Upper lobe of left lung (tissue), 6 donors: ENCODE measurements at regions not wholly inside any gene's neighbourhood (a gene's known extent, or its start where the extent isn't known, plus 50 kb on each side); places are given as distances from the start of the nearest gene placed in this dataset.

Experiments
- ATAC-seq, 2 donors: fragments of 200-7000 bp; cut with Tn5 transposase; one replicate each; pipeline ENCODE4 v1.9.1; 2022; ENCODE audit warnings: mild to moderate bottlenecking in 2 of 2, moderate library complexity in 2 of 2; ENCODE audit not compliant: low FRiP score in 2 of 2
- DNase-seq, 2 donors: peaks; one replicate each; pipeline ENCODE4 v3.0.0-alpha.2; 2019 to 2020
- H3K27ac ChIP-seq, 4 donors: fragments of 200-600 bp; sonication (generic); one replicate each; pipeline ENCODE4 v1.5.1; 2016 to 2019
- H3K27me3 ChIP-seq, 4 donors: fragments of 200-600 bp; sonication (generic); one replicate each; pipeline ENCODE4 v1.5.1; 2017 to 2019
- H3K36me3 ChIP-seq, 4 donors: fragments of 200-600 bp; sonication (generic); one replicate each; pipeline ENCODE4 v1.5.1; 2016 to 2019
- H3K4me1 ChIP-seq, 4 donors: fragments of 200-600 bp; sonication (generic); one replicate each; pipeline ENCODE4 v1.5.1; 2018 to 2019
- H3K4me3 ChIP-seq, 4 donors: fragments of 200-600 bp; sonication (generic); one replicate each; pipeline ENCODE4 v1.5.1; 2017 to 2019; ENCODE audit warnings: mild to moderate bottlenecking in 2 of 4, moderate library complexity in 1 of 4
- H3K9me3 ChIP-seq, 4 donors: fragments of 200-600 bp; sonication (generic); one replicate each; pipeline ENCODE4 v1.5.1; 2018 to 2019
- EP300 ChIP-seq, 4 donors: sonication (generic); formaldehyde crosslinking; IDR thresholded peaks; one replicate each; pipeline ENCODE4 v1.5.1; 2017; ENCODE audit warnings: antibody characterized with exemption in 4 of 4, control low read depth in 2 of 4
- POLR2A ChIP-seq, 4 donors: fragments of 450-650 bp; IDR thresholded peaks; one replicate each; pipeline ENCODE4 v1.5.1; 2016 to 2017; ENCODE audit warnings: antibody characterized with exemption in 4 of 4, mild to moderate bottlenecking in 2 of 4
- POLR2AphosphoS5 ChIP-seq, 2 donors: sonication (generic); formaldehyde crosslinking; IDR thresholded peaks; one replicate each; pipeline ENCODE4 v1.5.1; 2017; ENCODE audit warnings: antibody characterized with exemption in 2 of 2
- WGBS, 2 donors: methylation state at CpG; one replicate each; pipeline ENCODE4 v1.1.5; 2017 to 2018; 5-methylcytosine and 5-hydroxymethylcytosine counted together
- TF ChIP-seq, protein P1 (sequence below), 6 experiments: fragments of 450-650 bp in 4 of 6; fragments of 200-600 bp in 2 of 6; sonication (generic) in 2 of 6; IDR thresholded peaks; one replicate each; pipeline ENCODE4 v1.5.1; 2016 to 2019; ENCODE audit warnings: antibody characterized with exemption in 6 of 6
- donor health status: DM: no; HTN: no; CAD: no; lungs with moderate emphysema.
- donor health status: DM: no; HTN: yes; CAD: no; lungs with severe emphysema.

DNA sequence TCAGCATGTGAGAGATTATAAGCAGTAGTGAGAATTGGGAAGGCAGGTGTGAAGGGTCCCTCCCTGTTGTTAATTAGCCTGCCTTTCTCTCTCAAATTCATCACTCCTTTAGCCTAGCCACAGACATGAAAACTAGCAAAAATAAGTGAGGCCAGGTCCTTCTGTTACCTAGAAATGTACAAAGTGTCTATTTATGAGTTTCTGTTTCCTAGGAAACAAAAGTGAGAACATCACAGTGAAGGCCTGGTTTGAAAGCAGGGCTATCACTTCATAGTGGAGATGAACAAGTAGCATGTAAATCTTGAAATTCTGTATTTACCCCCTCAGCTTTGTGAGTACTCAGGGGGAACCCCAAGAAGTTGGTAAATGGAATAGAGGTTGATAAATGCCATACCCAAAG lies 78.2 kb upstream of the UMPS start:
- H3K27ac ChIP-seq, result no peak overlapping the region
- ATAC-seq, result no peak

DNA sequence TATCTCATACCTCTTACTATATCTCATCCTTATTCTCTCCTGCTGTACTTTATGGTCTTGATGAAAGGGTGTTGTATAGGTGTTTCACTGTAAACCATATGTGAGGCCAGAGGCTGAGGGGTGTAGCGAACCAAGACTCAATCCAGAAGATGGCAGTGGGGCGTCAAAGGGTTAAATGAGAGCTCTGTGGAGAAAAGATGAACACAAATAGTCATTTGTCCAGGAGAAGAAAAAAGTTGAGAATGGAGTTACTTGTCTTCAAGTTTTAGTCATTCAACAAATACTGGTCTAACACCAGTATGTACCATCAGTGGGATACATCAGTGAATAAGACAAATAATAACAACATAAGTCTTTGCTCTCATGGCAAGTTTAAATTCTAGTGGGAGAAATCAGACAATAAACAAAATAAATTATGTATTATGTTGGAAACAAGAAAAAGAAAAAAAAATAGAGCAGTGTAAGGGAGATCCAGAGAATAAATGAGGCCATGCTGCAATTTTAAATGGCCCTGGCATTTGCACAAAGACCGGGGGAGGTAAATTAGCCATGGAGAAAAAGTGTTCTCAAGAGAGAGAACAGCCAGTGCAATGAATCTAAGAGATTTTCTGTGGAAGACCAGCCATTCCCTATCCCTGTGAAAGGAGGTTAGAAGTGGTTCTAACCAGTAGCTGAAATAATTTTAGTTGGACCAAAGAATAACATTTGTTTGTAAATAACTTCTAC lies 77.0 kb upstream of the UMPS start:
- no peak overlapping the region for H3K4me3 ChIP-seq
- H3K36me3 ChIP-seq, result peaks cover 0 to 14% (median 3%) of the 10 kb centered on the region in 4 donors
- ATAC-seq, result no peak
- no peak for TF ChIP-seq POLR2A (IDR thresholded peaks at IDR 0.05)
- TF ChIP-seq EP300 (IDR thresholded peaks at IDR 0.05), result no peak
- TF ChIP-seq, protein P1, sequence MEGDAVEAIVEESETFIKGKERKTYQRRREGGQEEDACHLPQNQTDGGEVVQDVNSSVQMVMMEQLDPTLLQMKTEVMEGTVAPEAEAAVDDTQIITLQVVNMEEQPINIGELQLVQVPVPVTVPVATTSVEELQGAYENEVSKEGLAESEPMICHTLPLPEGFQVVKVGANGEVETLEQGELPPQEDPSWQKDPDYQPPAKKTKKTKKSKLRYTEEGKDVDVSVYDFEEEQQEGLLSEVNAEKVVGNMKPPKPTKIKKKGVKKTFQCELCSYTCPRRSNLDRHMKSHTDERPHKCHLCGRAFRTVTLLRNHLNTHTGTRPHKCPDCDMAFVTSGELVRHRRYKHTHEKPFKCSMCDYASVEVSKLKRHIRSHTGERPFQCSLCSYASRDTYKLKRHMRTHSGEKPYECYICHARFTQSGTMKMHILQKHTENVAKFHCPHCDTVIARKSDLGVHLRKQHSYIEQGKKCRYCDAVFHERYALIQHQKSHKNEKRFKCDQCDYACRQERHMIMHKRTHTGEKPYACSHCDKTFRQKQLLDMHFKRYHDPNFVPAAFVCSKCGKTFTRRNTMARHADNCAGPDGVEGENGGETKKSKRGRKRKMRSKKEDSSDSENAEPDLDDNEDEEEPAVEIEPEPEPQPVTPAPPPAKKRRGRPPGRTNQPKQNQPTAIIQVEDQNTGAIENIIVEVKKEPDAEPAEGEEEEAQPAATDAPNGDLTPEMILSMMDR (IDR thresholded peaks at IDR 0.05), result no peak
- no peak for TF ChIP-seq POLR2AphosphoS5 (IDR thresholded peaks at IDR 0.05)
- no peaks in the 10 kb centered on the region for H3K27me3 ChIP-seq
- no peaks in the 10 kb centered on the region for H3K4me1 ChIP-seq
- H3K9me3 ChIP-seq, result no peaks in the 10 kb centered on the region
- 74 to 77% methylated on average over 3 of the region's 3 CpGs for WGBS, 2 donors
- DNase-seq, result no peak
- H3K27ac ChIP-seq, result no peak overlapping the region

More for the DNA sequence above, 78.2 kb upstream of the UMPS start:
- no peaks in the 10 kb centered on the region for H3K4me1 ChIP-seq
- TF ChIP-seq POLR2A (IDR thresholded peaks at IDR 0.05) (no peak), EP300 (IDR thresholded peaks at IDR 0.05) (no peak), POLR2AphosphoS5 (IDR thresholded peaks at IDR 0.05) (no peak)
- TF ChIP-seq, protein P1 (IDR thresholded peaks at IDR 0.05), result no peak
- H3K9me3 ChIP-seq, result no peaks in the 10 kb centered on the region
- no peak for DNase-seq
- no peaks in the 10 kb centered on the region for H3K27me3 ChIP-seq
- H3K36me3 ChIP-seq, result peaks cover 0 to 10% (median 3%) of the 10 kb centered on the region in 4 donors
- no peak overlapping the region for H3K4me3 ChIP-seq

- DNase-seq (no peak), ATAC-seq (no peak)
- TF ChIP-seq EP300 (IDR thresholded peaks at IDR 0.05) (no peak), POLR2A (IDR thresholded peaks at IDR 0.05) (no peak), POLR2AphosphoS5 (IDR thresholded peaks at IDR 0.05) (no peak)
- TF ChIP-seq, protein P1 (IDR thresholded peaks at IDR 0.05), result no peak
- WGBS, 2 donors, result 64 to 65% methylated on average over 4 of the region's 4 CpGs
- no peaks in the 10 kb centered on the region for H3K4me1 ChIP-seq
- no peak overlapping the region for H3K27ac ChIP-seq
- peaks cover 0 to 14% (median 5%) of the 10 kb centered on the region in 4 donors for H3K36me3 ChIP-seq
- no peak overlapping the region for H3K4me3 ChIP-seq
- no peaks in the 10 kb centered on the region for H3K9me3 ChIP-seq
- H3K27me3 ChIP-seq, result no peaks in the 10 kb centered on the region
Measured at GRCh38 chr3:124653797-124654469, 76.3 kb upstream of the UMPS start.

DNA sequence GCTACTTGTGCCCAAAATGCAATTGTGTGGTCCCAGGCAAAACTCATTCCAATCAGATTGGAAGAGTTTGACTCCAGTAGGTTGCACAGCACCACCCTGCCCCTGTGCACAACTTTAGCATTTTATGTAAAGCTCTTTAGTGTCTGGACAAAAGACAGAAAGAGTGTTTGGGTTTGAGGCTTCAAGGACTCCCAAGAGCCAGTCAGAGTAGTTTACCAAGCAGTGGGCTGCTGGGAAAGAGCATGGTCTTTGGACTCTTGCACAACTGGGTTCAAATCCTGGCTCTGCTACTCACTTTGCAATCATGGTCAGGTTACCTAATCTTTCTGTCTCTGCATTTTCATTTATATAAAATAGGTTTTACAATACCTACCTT lies 75.8 kb upstream of the UMPS start:
- no peaks in the 10 kb centered on the region for H3K27me3 ChIP-seq
- H3K4me3 ChIP-seq, result no peak overlapping the region
- H3K4me1 ChIP-seq, result no peaks in the 10 kb centered on the region
- no peak for TF ChIP-seq POLR2AphosphoS5 (IDR thresholded peaks at IDR 0.05)
- H3K27ac ChIP-seq, result no peak overlapping the region
- DNase-seq (no peak), ATAC-seq (no peak)
- H3K36me3 ChIP-seq, result peaks cover 0 to 14% (median 5%) of the 10 kb centered on the region in 4 donors
- no peaks in the 10 kb centered on the region for H3K9me3 ChIP-seq

DNA sequence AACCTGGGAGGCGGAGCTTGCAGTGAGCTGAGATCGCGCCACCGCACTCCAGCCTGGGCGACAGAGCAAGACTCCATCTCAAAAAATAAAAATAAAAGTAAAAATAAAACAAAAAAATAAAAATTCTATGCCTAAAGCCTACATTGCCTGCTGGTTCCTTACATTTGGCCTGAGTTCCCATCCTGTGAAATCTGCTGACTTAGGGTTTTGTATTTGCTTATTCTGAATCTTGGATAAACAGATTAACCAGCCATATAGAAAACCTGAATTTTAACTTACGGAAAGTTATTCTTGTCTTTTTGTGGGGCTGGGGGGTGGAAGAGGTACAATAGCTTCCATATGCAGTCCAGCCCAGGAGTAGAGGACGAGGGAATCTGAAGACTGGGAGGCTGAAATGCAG lies 73.7 kb upstream of the UMPS start:
- ATAC-seq, result no peak
- DNase-seq, result no peak
- Histone ChIP-seq H3K27ac (no peak overlapping the region), H3K27me3 (no peaks in the 10 kb centered on the region), H3K9me3 (no peaks in the 10 kb centered on the region), H3K36me3 (peaks cover 0 to 14% (median 5%) of the 10 kb centered on the region in 4 donors), H3K4me3 (no peak overlapping the region), H3K4me1 (no peaks in the 10 kb centered on the region)
- 89 to 96% methylated on average over 7 of the region's 7 CpGs for WGBS, 2 donors
- TF ChIP-seq, protein P1 (IDR thresholded peaks at IDR 0.05), result no peak
- TF ChIP-seq EP300 (IDR thresholded peaks at IDR 0.05) (no peak), POLR2A (IDR thresholded peaks at IDR 0.05) (no peak), POLR2AphosphoS5 (IDR thresholded peaks at IDR 0.05) (no peak)
